ENCODE measurements at regions not wholly inside any gene's neighbourhood (a gene's known extent, or its start where the extent isn't known, plus 50 kb on each side); places are given as distances from the start of the nearest gene placed in this dataset.

DNA sequence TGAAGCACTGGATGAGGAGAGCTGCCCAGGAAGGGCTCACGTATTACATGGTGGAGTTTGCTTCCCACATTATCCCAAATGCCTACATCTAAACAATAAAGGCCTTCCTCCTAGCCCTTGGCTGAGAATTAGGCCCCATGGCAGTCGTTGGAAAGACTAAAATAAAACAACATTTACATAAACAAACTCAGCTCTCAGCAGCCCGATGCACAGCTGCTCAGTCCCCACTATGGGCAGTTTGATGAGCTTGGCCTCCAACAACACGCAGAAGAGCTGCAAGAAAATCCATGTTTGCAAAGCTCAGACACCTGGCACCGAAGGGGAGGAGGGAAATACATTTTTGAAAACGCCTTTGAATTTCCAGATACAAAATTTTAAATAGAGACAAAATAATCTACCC lies 352.4 kb downstream of the EIPR1 start:
- H3K27me3 Mint-ChIP-seq = peaks cover 15% of the 10 kb centered on the region
- peaks cover 10% of the 10 kb centered on the region for H3K9me3 Mint-ChIP-seq (ENCODE audit: low read depth)
- TF ChIP-seq, protein P1, sequence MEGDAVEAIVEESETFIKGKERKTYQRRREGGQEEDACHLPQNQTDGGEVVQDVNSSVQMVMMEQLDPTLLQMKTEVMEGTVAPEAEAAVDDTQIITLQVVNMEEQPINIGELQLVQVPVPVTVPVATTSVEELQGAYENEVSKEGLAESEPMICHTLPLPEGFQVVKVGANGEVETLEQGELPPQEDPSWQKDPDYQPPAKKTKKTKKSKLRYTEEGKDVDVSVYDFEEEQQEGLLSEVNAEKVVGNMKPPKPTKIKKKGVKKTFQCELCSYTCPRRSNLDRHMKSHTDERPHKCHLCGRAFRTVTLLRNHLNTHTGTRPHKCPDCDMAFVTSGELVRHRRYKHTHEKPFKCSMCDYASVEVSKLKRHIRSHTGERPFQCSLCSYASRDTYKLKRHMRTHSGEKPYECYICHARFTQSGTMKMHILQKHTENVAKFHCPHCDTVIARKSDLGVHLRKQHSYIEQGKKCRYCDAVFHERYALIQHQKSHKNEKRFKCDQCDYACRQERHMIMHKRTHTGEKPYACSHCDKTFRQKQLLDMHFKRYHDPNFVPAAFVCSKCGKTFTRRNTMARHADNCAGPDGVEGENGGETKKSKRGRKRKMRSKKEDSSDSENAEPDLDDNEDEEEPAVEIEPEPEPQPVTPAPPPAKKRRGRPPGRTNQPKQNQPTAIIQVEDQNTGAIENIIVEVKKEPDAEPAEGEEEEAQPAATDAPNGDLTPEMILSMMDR (IDR thresholded peaks at IDR 0.05; ENCODE audit: unreplicated experiment) = no peak
- no peak for DNase-seq (ENCODE audit: low spot score, unreplicated experiment)
- no peaks in the 10 kb centered on the region for H3K4me1 Mint-ChIP-seq (ENCODE audit: low read depth)
- no peaks in the 10 kb centered on the region for H3K36me3 Mint-ChIP-seq (ENCODE audit: insufficient read depth)
- H3K4me3 Mint-ChIP-seq (ENCODE audit: low read depth) = no peak overlapping the region
- H3K27ac Mint-ChIP-seq = no peak overlapping the region

DNA sequence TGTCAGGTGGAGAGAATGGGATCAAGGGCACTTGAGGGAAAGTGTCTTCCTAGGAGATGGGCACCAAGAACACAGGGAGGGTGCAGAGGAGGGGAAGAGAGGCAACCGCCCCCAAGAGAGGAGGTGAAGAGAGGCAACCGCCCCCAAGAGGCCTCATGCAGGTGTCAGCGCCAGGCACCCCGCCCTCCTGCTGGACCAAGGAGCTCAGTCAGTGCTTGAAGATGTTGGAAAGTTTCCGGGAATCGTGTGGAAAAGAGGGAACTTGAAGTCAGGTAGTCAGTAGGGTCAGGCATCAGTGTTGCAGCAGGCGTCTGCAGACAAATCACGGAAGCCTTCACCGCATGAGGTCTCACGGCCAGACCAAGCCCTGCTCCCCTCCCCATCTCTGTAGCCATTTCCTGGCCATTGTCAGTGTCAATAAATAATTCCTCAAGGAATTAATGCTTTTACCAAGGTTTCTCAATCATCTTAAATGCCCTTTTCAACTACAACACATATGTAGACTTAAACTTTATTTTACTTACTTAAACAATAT lies 353.1 kb downstream of the EIPR1 start:
- no peak overlapping the region for H3K27ac Mint-ChIP-seq
- no peak for DNase-seq (ENCODE audit: low spot score, unreplicated experiment)
- TF ChIP-seq, protein P1 (IDR thresholded peaks at IDR 0.05; ENCODE audit: unreplicated experiment) = no peak
- H3K4me1 Mint-ChIP-seq (ENCODE audit: low read depth) = no peaks in the 10 kb centered on the region
- H3K27me3 Mint-ChIP-seq = peaks cover 15% of the 10 kb centered on the region
- H3K9me3 Mint-ChIP-seq (ENCODE audit: low read depth) = peaks cover 5% of the 10 kb centered on the region
- no peaks in the 10 kb centered on the region for H3K36me3 Mint-ChIP-seq (ENCODE audit: insufficient read depth)
- H3K4me3 Mint-ChIP-seq (ENCODE audit: low read depth) = no peak overlapping the region

DNA sequence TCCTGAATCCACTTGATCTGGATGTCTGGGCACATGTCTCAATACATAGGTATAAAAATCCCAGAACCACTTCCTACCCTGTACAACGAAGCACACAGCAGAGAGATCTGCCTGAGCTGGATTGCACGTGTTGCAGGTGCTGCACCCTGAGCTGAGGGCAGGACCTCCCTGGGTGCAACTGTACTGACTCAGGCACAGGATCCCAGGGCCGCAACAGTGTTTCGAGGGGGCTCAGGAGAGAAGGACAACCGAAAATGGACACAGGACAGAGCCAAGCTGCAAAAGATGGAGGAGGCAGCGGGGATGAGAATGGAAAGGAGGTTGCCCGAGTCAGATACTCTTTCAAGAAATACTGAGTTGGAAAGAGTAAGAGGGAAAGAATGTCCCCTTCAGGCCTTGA lies 354.1 kb downstream of the EIPR1 start:
- Mint-ChIP-seq H3K36me3 (ENCODE audit: insufficient read depth) (no peaks in the 10 kb centered on the region), H3K27me3 (peaks cover 15% of the 10 kb centered on the region), H3K27ac (no peak overlapping the region), H3K4me3 (ENCODE audit: low read depth) (no peak overlapping the region), H3K9me3 (ENCODE audit: low read depth) (peaks cover 5% of the 10 kb centered on the region), H3K4me1 (ENCODE audit: low read depth) (no peaks in the 10 kb centered on the region)
- TF ChIP-seq, protein P1 (IDR thresholded peaks at IDR 0.05; ENCODE audit: unreplicated experiment) = no peak
- DNase-seq (ENCODE audit: low spot score, unreplicated experiment) = no peak

DNA sequence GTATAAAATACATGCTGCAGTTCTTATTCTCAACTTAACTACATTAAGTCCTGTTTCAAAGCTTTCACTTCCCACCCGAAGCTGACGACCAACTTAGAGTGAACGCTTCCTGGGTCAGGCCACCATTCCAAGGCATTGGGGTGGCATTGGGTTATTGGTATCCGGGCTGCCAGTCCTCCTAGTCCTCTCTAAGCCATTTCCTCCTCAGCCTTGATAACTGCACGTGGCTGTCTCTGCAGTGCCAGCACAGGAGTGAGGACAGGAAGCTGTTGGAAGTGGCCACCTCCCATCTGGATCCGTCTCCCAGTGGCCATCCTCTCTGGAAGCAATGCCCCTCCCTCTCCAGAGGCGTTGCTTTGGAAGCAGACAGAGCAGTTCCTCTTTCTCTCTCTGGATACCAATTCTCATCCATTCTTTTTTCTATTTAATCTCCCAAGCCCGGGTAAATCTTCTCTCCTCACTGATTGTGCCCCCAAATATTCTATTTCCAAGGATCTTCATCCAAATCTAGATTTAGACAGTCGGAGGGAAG lies 354.7 kb downstream of the EIPR1 start:
- Mint-ChIP-seq H3K4me3 (ENCODE audit: low read depth) (no peak overlapping the region), H3K27me3 (peaks cover 15% of the 10 kb centered on the region), H3K9me3 (ENCODE audit: low read depth) (peaks cover 6% of the 10 kb centered on the region), H3K36me3 (ENCODE audit: insufficient read depth) (no peaks in the 10 kb centered on the region), H3K27ac (no peak overlapping the region), H3K4me1 (ENCODE audit: low read depth) (no peaks in the 10 kb centered on the region)
- TF ChIP-seq, protein P1 (IDR thresholded peaks at IDR 0.05; ENCODE audit: unreplicated experiment) = no peak
- DNase-seq (ENCODE audit: low spot score, unreplicated experiment) = no peak

DNA sequence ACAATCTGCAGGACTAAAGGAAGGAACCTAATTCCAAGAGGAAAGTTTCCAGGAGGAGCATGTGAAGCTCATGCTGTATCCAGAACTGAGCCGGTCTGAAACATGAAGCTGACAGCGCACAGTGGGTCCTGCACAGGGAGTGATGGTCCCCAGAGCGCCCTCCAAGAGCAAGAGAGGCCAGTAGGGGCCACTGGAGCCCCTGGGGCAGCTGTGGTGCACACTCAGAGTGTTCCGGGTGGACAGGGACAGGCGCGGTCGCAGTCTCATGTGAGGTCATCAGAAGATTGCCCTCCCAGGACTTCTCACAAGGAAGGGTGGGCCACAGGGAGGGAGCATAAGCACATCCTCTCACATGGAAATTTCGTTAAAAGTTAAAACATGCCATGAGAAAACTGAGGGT lies 355.9 kb downstream of the EIPR1 start:
- H3K27me3 Mint-ChIP-seq = peaks cover 15% of the 10 kb centered on the region
- no peak overlapping the region for H3K4me3 Mint-ChIP-seq (ENCODE audit: low read depth)
- TF ChIP-seq, protein P1 (IDR thresholded peaks at IDR 0.05; ENCODE audit: unreplicated experiment) = no peak
- no peak for DNase-seq (ENCODE audit: low spot score, unreplicated experiment)
- no peaks in the 10 kb centered on the region for H3K4me1 Mint-ChIP-seq (ENCODE audit: low read depth)
- peaks cover 9% of the 10 kb centered on the region for H3K9me3 Mint-ChIP-seq (ENCODE audit: low read depth)
- no peaks in the 10 kb centered on the region for H3K36me3 Mint-ChIP-seq (ENCODE audit: insufficient read depth)
- H3K27ac Mint-ChIP-seq = no peak overlapping the region

Data from progenitor cell of endocrine pancreas (in vitro differentiated cells).